HG03565 (cell line): ENCODE measurements at regions not wholly inside any gene's neighbourhood (a gene's known extent, or its start where the extent isn't known, plus 50 kb on each side); places are given as distances from the start of the nearest gene placed in this dataset.
"Not testable (repeated sequence)": the region's sequence is repeated elsewhere in the genome, so short reads cannot be mapped to it uniquely, and the experiment has no call there.

Source experiments
- ATAC-seq: cut with Tn5 transposase; IDR thresholded peaks from one replicate; pipeline ENCODE4 v1.9.1; 2021; ENCODE audit warnings: mild to moderate bottlenecking, moderate library complexity; ENCODE audit not compliant: unreplicated experiment

DNA sequence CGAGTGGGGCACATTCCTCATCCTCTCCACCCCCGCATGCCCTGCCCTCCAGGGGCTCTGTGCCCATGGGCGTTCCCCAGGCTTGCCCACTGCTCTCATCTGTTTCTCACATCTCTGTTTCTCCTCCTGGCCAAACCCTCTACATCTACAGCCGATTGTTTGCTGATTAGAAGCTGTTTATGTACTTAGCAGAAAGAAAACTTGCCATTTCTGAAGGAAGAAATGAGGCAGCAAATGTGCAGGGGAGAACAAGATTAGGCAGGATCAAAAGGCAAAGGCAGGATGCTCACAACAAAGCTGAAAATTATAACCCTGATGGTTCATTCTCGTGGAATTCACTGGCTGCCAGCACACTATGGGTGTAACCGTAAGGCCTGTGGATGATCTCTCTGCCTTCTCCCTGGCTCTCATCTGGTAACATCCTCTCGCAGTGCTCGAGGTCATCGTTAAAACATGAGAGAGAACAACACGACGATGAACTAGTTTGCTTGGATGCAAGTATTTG is 111.6 kb upstream of the KLF14 start:
- ATAC-seq: no peak

GRCh38 chr7:130849604-130850003 is 115.6 kb upstream of the KLF14 start:
- no peak for ATAC-seq

- ATAC-seq: no peak
Observed at GRCh38 chr7:130850956-130851355, 116.9 kb upstream of the KLF14 start.

DNA sequence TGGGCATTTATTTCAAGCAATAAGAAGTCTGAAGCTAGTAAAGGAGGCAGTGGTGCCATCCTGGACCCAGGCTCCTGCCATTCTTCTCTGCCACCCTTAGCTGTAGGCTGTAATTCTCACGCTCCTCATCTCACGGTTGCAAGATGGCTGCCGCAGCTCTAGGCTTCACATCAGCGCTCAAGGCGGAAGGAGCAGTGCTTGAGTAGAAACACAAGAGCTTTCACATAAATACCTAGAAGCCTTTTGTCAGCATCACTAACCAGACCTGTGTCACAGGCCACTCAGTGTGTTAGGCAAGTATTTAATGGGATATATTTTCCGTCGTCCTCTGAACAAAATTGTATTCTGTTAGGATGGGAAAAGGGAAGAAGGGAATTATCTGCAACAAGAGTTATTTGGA is 118.9 kb upstream of the KLF14 start:
- no peak for ATAC-seq

GRCh38 chr7:130853503-130854279 is 119.7 kb upstream of the KLF14 start:
- no peak for ATAC-seq

GRCh38 chr7:130854481-130854880 is 120.5 kb upstream of the KLF14 start:
- ATAC-seq: no peak

DNA sequence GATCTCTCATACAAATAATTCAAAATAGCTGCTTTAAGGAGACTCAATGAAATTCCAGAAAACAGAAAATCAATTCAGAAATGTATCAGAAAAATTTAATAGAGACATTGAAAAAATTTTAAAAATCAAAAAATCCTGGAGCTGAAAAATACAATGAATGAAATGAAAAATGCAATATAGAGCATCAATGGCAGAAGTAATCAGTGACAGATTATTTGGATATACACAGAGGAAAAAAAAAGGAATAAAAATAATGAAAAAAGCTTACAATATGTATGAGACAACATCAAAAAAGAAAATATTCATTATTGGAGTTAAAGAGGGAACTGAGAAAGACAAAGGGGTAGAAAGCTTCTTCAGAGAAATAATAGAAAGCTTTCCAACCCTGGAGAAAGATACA is 122.9 kb upstream of the KLF14 start:
- no peak for ATAC-seq

- ATAC-seq: not testable (repeated sequence)
Observed at GRCh38 chr7:130860832-130861231, 126.8 kb upstream of the KLF14 start.

DNA sequence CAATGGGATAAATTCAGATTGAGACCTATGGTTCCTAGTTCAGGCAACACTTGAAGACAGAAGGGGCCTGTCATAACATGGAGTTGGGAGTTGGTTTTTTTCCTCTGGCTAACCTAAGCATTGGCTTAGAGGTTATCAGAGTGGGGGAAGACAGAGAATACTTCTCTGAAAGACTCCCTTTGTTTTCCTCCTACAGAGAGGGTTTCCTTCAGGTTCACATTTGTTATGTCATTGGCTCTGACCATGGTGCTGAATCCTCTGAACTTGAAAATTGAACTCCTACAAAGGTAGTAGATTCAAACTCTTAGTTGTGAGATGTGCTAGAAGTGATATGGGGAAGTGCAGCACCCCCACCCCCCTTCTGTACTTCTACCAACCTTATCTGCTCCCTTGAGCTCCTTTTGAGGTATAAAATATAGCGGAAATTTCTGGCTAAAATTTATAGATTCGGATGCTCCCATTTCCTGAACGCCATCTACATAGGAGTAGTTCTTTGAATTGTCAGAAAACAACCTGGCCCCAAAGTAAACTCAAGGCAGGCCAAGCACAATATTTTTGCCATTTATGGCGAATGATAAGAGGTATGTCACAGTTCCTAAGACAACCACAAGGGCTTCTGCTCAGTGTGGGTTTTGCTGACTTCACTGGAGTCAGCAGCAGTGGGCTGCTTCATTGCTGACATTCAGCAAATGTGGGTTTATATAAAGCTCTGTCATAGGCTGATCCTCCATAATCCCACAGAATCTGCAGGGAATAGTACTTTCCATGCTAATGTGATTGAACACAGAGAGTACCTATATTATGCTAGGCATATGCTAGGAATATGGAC is 131.6 kb upstream of the KLF14 start:
- ATAC-seq: no peak

- no peak for ATAC-seq
Observed at GRCh38 chr7:130867039-130867438, 133.0 kb upstream of the KLF14 start.

- no peak for ATAC-seq
Observed at GRCh38 chr7:130867581-130868136, 133.7 kb upstream of the KLF14 start.

- no peak for ATAC-seq
Observed at GRCh38 chr7:130868139-130868538, 134.1 kb upstream of the KLF14 start.

DNA sequence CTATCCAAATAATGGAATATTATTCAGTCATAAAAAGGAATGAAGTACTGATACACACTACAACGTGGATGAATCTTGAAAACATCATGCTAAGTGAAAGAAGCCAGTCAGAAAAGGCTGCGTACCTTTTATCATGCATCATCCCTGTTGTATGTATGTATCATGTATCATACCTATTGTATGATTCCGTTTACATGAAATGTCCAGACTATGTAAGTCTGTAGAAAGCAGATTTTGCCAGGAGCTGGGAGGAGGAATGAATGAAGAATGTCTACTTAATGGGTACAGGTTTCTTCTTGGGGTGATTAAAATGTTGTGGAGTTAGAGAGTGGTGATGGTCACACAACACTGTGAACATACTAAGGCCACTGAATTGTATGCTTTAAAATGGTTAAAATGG is 135.9 kb upstream of the KLF14 start:
- ATAC-seq: no peak

DNA sequence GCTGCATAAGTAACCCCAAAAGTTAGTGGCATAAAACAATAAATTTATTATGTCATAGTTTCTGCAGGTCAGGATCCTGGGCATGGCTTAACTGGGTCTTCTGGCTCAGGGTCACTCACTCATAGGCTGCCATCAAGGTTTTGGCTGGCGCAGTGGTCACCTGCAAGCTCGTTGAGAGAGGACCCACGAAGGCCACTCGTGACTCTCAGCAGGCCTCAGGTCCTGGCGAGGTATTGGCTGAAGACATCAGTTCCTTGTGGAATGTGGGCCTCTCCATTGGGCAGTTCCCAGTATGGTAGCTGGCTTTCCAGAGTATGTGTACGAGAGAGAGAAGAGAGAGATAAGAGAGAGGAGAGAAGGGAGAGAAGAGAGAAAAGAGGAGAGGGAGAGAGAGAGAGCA is 138.3 kb upstream of the KLF14 start:
- ATAC-seq: no peak

DNA sequence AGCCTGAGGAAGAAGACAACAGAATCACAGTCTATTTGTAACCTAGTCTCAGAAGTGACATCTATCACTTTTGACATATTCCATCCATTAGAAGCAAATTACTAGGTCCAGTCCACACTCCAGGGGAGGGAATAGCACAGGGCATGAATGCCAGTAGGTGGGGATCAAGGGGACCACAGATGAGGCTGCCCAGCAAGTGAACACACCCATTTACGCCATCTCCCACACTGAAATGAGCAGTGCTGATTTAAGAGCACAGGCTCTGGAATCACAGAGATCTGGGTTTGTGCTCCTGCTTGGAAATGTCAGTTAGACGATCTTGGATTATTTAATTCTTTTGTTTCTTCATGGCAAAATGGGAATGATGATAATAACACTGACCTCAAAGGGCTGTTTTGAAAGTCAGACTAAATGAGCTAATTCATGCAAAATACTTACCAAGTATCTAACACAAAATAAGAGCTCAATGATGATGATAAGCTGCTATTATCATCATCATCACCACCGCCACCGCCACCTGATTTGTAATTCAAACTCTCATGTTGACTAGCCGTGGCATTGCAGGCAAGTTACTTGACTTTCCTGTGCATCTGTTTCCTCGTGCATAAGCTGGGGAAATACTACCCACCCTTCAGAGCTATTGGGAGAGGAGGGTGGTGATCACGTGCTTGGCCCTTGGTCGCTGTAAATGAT is 138.9 kb upstream of the KLF14 start:
- no peak for ATAC-seq

DNA sequence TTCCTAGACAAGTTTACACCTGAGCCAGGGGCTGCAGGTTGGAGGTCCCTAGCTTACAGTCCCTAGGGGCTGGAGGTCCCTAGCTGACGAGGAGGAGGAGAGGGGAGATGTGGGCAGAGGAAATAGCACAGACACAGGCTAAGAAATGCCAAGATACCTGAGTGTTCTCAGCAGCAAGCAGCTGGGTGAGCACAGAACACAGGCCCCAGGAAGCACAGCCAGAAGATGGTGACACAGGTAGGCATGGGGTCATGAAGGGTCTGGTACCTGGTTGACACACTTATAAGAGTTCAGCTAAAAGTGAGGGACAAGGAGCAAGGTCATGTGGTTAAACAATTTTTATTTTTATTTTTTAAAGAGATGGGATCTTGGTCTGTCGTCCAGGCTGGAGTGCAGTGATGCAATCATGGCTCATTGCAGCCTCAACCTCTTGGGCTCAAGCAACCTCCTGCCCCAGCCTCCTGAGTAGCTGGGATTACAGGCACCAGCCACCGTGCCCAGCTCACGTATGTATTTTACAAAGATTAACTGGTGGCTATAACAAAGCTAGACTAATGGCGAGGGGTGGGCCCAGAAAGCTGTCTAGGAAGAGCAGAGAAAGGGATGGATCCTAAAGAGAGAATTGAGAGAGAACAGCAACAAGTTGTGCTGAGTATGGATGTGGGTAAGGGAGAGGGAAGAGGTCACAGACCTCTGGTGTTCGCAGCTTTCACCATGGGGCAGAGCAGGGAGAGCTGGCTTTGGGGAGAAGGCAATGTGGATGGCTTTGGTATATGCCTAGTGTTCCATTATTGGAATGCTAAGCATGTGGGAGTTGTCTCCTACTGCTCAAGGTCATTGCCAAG is 140.3 kb upstream of the KLF14 start:
- ATAC-seq: no peak

DNA sequence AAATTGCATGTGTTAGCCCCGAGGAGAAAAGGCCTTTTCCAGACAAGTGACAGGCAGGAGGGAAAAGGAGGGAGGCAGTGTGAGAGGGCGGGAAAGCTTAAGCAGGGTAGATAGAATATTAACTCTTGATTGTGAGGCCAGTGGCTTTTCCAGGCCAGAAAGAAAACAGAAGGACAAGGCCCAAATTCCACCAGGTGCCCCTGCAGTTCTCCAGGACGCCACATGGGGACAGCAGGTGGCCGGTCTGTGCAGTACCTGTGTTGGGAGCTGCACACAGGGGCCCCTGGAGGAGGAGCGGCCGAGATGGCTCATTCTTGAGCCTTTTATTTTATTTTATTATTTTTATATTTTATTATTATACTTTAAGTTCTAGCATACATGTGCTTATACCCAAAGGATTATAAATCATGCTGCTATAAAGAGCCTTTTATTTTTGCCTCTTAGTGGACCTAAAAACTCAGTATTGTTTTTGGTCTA is 141.3 kb upstream of the KLF14 start:
- ATAC-seq: no peak

DNA sequence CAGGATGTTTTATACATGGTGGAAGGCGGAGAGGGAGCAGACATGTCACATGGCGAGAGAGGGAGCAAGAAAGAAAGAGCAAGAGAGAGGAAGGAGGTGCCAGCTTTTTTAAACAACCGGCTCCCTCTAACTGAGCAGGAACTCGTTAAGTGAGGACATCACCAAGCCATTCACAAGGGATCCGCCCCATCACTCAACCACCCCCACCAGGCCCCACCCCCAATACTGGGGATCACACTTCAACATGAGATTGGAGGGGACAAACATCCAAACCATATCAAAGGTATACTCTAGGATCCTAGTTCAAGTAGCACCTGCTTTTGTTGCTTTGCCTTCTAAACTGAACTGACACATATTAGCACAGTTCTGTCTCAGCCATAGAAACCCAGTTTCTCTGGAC is 141.9 kb upstream of the KLF14 start:
- ATAC-seq: no peak

DNA sequence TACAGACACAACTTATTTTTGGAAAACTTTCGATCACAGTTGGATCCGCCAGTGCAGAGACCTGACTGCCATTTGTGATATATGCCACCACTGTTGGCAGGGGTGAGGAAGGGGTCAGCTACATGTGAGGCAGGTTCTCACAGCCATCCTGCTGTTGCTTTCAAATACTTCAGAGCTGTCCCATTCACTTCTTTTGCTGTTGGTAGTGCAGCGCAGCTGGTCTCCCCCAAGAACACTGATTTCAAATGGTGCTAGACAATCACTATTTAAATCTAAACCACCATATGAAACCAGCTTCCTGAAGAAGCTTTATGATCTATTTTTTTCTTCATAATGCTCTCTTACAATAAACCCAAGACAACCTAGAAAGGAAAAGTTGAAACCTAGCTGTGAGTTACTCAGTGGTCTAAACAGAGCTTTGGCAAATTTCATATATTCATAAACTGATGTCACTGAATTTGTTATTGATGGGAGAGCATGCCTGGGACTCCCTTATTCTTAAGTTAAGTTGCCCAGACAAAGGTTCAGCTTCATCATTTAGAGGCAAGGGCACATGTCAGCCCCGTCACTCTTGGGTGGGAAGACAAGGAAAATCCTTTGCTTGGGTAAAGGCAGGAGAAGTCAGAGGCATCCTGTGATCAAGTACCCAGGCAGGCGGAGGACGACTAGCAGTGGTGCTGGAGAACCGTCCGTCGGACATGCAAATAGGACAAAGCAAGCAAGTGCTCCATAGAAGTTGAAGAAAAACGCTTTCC is 143.4 kb upstream of the KLF14 start:
- ATAC-seq: no peak

- no peak for ATAC-seq
Observed at GRCh38 chr7:130877991-130878305, 143.9 kb upstream of the KLF14 start.
